K562 (cell line): ENCODE measurements at regions not wholly inside any gene's neighbourhood (a gene's known extent, or its start where the extent isn't known, plus 50 kb on each side); places are given as distances from the start of the nearest gene placed in this dataset.

Source experiments
- ATAC-seq: fragments of 200-7000 bp; cut with Tn5 transposase; 3 replicates; pipeline ENCODE4 v1.9.1; 2020; ENCODE audit warnings: moderate library complexity
- BruUV-seq: library from RNA; stranded (reverse); fragments of 400-500 nt; replicated peaks from 2 replicates; lab custom pipeline; 2021; lab: Mats Ljungman, UMichigan
- CTCF ChIA-PET: fragments of 300-600 bp; formaldehyde crosslinking; extraction: SDS; loops from one replicate; lab custom pipeline; 2021; ENCODE audit warnings: low intra/inter-chr PET ratio; lab: Yijun Ruan, JAX
- POLR2A ChIA-PET: fragments of 300-600, 350-650 bp; sonication (Branson Sonifier 250); formaldehyde crosslinking; extraction: SDS; loops from one replicate; lab custom pipeline; 2021; ENCODE audit warnings: antibody characterized with exemption, inconsistent platforms; lab: Yijun Ruan, JAX
- DNase-seq, 4 experiments: peaks; one replicate each; pipeline versions ENCODE4 v3.0.0 to v3.0.0-alpha.2; 2011 to 2018; ENCODE audit warnings: low spot score in 3 of 4, mixed read lengths in 3 of 4; ENCODE audit errors: extremely low read depth in 1 of 4
- FAIRE-seq: peaks from 2 replicates; lab custom pipeline; 2011; peaks lifted over from hg19 to GRCh38; lab: Jason Lieb, UNC
- H2AFZ ChIP-seq: 2 replicates; pipeline ENCODE4 v1.6.0; 2011; ENCODE audit warnings: low read depth, low read length, control low read depth, inconsistent platforms
- H3K27ac ChIP-seq: fragments of 200-600 bp; 3 replicates; pipeline ENCODE4 v1.8.0; 2011; ENCODE audit warnings: low read depth, mild to moderate bottlenecking, control low read depth, inconsistent platforms, low read length, moderate library complexity, mixed read lengths; ENCODE audit errors: extremely low read depth
- H3K27me3 ChIP-seq, 2 experiments: fragments of 300-600 bp in 1 of 2; 2 replicates in 1 of 2; 3 replicates in 1 of 2; pipeline versions ENCODE4 v1.6.0 to v1.8.0; 2011; ENCODE audit warnings: inconsistent platforms in 2 of 2, low read length in 2 of 2, mild to moderate bottlenecking in 1 of 2, mixed read lengths in 1 of 2, moderate library complexity in 1 of 2; ENCODE audit not compliant: control insufficient read depth in 2 of 2, insufficient read depth in 2 of 2
- H3K36me3 ChIP-seq: fragments of 300-600 bp; 3 replicates; pipeline ENCODE4 v1.8.0; 2011; ENCODE audit warnings: mild to moderate bottlenecking, low read length, inconsistent platforms; ENCODE audit not compliant: control insufficient read depth, insufficient read depth
- H3K4me1 ChIP-seq, 2 experiments: fragments of 200-600 bp in 1 of 2; replicated peaks in 1 of 2; 2 replicates in 1 of 2; 3 replicates in 1 of 2; pipeline versions ENCODE4 v1.5.1 to v1.8.0; 2011; ENCODE audit warnings: inconsistent platforms in 2 of 2, low read length in 2 of 2, mild to moderate bottlenecking in 1 of 2, mixed read lengths in 1 of 2, moderate library complexity in 1 of 2; ENCODE audit not compliant: control insufficient read depth in 2 of 2, insufficient read depth in 2 of 2
- H3K4me2 ChIP-seq: 2 replicates; pipeline ENCODE4 v1.6.1; 2011; ENCODE audit warnings: low read length, control low read depth, inconsistent platforms, mixed read lengths; ENCODE audit not compliant: insufficient read depth
- H3K4me3 ChIP-seq: fragments of 200-600 bp; sonication (generic), shearing (Covaris generic); 2 replicates; pipeline ENCODE4 v1.5.1; 2016; ENCODE audit warnings: control low read depth, inconsistent platforms
- H3K79me2 ChIP-seq: fragments of 200-600 bp; 3 replicates; pipeline ENCODE4 v1.8.0; 2011; ENCODE audit warnings: low read length, inconsistent platforms; ENCODE audit not compliant: control insufficient read depth, insufficient read depth
- H3K9ac ChIP-seq, 2 experiments: 2 replicates each; pipeline versions ENCODE4 v1.6.0 to v1.6.1; 2011; ENCODE audit warnings: low read depth in 2 of 2, low read length in 2 of 2, control low read depth in 1 of 2, inconsistent platforms in 1 of 2, mild to moderate bottlenecking in 1 of 2, mixed read lengths in 1 of 2; ENCODE audit not compliant: insufficient read depth in 1 of 2
- H3K9me1 ChIP-seq: one replicate; pipeline ENCODE4 v1.6.0; 2011; ENCODE audit warnings: inconsistent platforms, mild to moderate bottlenecking, low read length, moderate library complexity; ENCODE audit not compliant: control insufficient read depth, insufficient read depth
- H3K9me3 ChIP-seq: replicated peaks from 2 replicates; pipeline ENCODE4 v1.5.1; 2011; ENCODE audit warnings: low read depth, low read length, inconsistent platforms; ENCODE audit not compliant: control insufficient read depth, insufficient read depth
- H4K20me1 ChIP-seq: replicated peaks from 2 replicates; pipeline ENCODE4 v1.6.1; 2011; ENCODE audit warnings: low read length, inconsistent platforms, mixed read lengths; ENCODE audit not compliant: control insufficient read depth, insufficient read depth
- KDM5B ChIP-seq: fragments of 200-600 bp; sonication (generic); IDR thresholded peaks from 2 replicates; pipeline ENCODE4 v1.6.1; 2012; ENCODE audit warnings: low read depth, mild to moderate bottlenecking, moderate library complexity, low read length, control low read depth, inconsistent platforms; ENCODE audit not compliant: insufficient replicate concordance
- PKNOX1 ChIP-seq: fragments of 450-650 bp; IDR thresholded peaks from 2 replicates; pipeline ENCODE4 v1.6.1; 2016
- VEZF1 ChIP-seq: fragments of 200-800 bp; sonication (Bioruptor generic); IDR thresholded peaks from 2 replicates; pipeline ENCODE4 v1.6.1; 2017; ENCODE audit warnings: missing genetic modification characterization, missing compliant biosample characterization
- ZBED1 ChIP-seq: IDR thresholded peaks from 2 replicates; pipeline ENCODE4 v1.6.1; 2014
- ZNF311 ChIP-seq: fragments of 250-450 bp; sonication (Bioruptor Pico); IDR thresholded peaks from 2 replicates; pipeline ENCODE4 v1.4.0; 2020; ENCODE audit warnings: mild to moderate bottlenecking, moderate library complexity
- ZNF707 ChIP-seq: fragments of 250-450 bp; sonication (Bioruptor Pico); conservative IDR thresholded peaks from 2 replicates; pipeline ENCODE4 v1.8.0; 2022; ENCODE audit warnings: inconsistent platforms, mild to moderate bottlenecking, moderate library complexity
- WGBS: fragments of 100-300 bp; shearing (Covaris generic); methylation state at CpG from one replicate; pipeline ENCODE4 v1.1.6; 2016; ENCODE audit warnings: low coverage, mixed read lengths; ENCODE audit not compliant: insufficient coverage; ENCODE audit errors: missing lambda C conversion rate; 5-methylcytosine and 5-hydroxymethylcytosine counted together
- in situ Hi-C: fragments of 300-500 bp; cut with MboI; formaldehyde crosslinking; loops from 4 replicates; pipeline ENCODE4 v1.15.0; 2018; ENCODE audit warnings: inconsistent platforms, mixed read lengths
- intact Hi-C: fragments of 100-400 bp; cut with micrococcal nuclease; formaldehyde crosslinking; loops from 2 replicates; pipeline ENCODE4 v1.14.2; 2022

GRCh38 chr21:22174746-22175145, 1176.5 kb downstream of the NCAM2 start:
- Histone ChIP-seq H3K27me3 (no peaks in the 10 kb centered on the region), H3K36me3 (peaks cover 27% of the 10 kb centered on the region; the same call in 2 of the 3 replicates), H3K9me1 (no peaks in the 10 kb centered on the region), H3K4me3 (no peak overlapping the region), H3K9me3 (no peaks in the 10 kb centered on the region), H3K27ac (no peak overlapping the region), H3K4me1 (no peaks in the 10 kb centered on the region), H2AFZ (no peak overlapping the region), H3K4me2 (no peak overlapping the region), H4K20me1 (no peaks in the 10 kb centered on the region), H3K9ac (no peak overlapping the region), H3K79me2 (peaks cover 12% of the 10 kb centered on the region; the same call in 2 of the 3 replicates)
- TF ChIP-seq ZNF311 (CRISPR knock-in tag) (no peak), PKNOX1 (no peak), ZBED1 (no peak), KDM5B (no peak), VEZF1 (CRISPR knock-in tag) (no peak), ZNF707 (no peak)
- intact Hi-C loops = no loop called here
- CTCF ChIA-PET = no interaction called here
- in situ Hi-C loops = no loop called here
- POLR2A ChIA-PET = no interaction called here
- no TSS peak for BruUV-seq
- DNase-seq (no peak), FAIRE-seq (no peak), ATAC-seq (no peak)
- WGBS = 100% methylated on average over 1 of the region's 1 CpG
